GM12878 (cell line): ENCODE measurements at regions not wholly inside any gene's neighbourhood (a gene's known extent, or its start where the extent isn't known, plus 50 kb on each side); places are given as distances from the start of the nearest gene placed in this dataset.

ENCODE experiments used
- BCL11A ChIP-seq: IDR thresholded peaks from 2 replicates; pipeline ENCODE4 v1.6.1; 2011; ENCODE audit warnings: low read depth, low read length
- MTA2 ChIP-seq: fragments of 450-650 bp; IDR thresholded peaks from 2 replicates; pipeline ENCODE4 v1.6.1; 2016; ENCODE audit warnings: low read depth, mild to moderate bottlenecking, moderate library complexity
- NR2C2 ChIP-seq: IDR thresholded peaks from 2 replicates; pipeline ENCODE4 v1.6.1; 2011; ENCODE audit warnings: borderline replicate concordance, low read depth; ENCODE audit not compliant: control insufficient read depth, insufficient read length
- RAD51 ChIP-seq: fragments of 450-650 bp; IDR thresholded peaks from 2 replicates; pipeline ENCODE4 v1.6.1; 2016; ENCODE audit warnings: moderate library complexity, mild to moderate bottlenecking, inconsistent platforms
- RFX5 ChIP-seq: IDR thresholded peaks from 2 replicates; pipeline ENCODE4 v1.6.1; 2011; ENCODE audit warnings: low read depth, low read length, improper control_type of control experiment
- SUZ12 ChIP-seq: fragments of 200-600 bp; sonication (generic); IDR thresholded peaks from one replicate; pipeline ENCODE4 v1.6.1; 2018; ENCODE audit warnings: antibody characterized with exemption, mild to moderate bottlenecking; ENCODE audit not compliant: unreplicated experiment
- TCF7 ChIP-seq: IDR thresholded peaks from 2 replicates; pipeline ENCODE4 v1.6.1; 2014; ENCODE audit warnings: antibody characterized with exemption, borderline replicate concordance
- WRNIP1 ChIP-seq: IDR thresholded peaks from 2 replicates; pipeline ENCODE4 v1.6.1; 2011; ENCODE audit warnings: low read depth, low read length, improper control_type of control experiment, borderline replicate concordance
- YY1 ChIP-seq: IDR thresholded peaks from 2 replicates; pipeline ENCODE4 v1.6.1; 2011; ENCODE audit warnings: low read depth, mild to moderate bottlenecking, low read length
- ZBTB11 ChIP-seq: fragments of 450-650 bp; formaldehyde crosslinking; IDR thresholded peaks from 2 replicates; pipeline ENCODE4 v1.5.0; 2022; ENCODE audit warnings: mild to moderate bottlenecking, missing genetic modification characterization
- ZNF592 ChIP-seq: fragments of 450-650 bp; IDR thresholded peaks from 2 replicates; pipeline ENCODE4 v1.6.1; 2017; ENCODE audit warnings: mild to moderate bottlenecking, moderate library complexity

- TF ChIP-seq ZBTB11 (CRISPR knock-in tag) (no peak), ZNF592 (no peak), SUZ12 (no peak), RAD51 (no peak), RFX5 (no peak), NR2C2 (no peak), TCF7 (no peak), MTA2 (no peak), BCL11A (no peak), YY1 (no peak), WRNIP1 (no peak)
- TF ChIP-seq, all 136 proteins: peak for 0
Observed at GRCh38 chr14:61603736-61604135, 91.6 kb upstream of the HIF1A start (continued).
